ENCODE measurements at regions not wholly inside any gene's neighbourhood (a gene's known extent, or its start where the extent isn't known, plus 50 kb on each side); places are given as distances from the start of the nearest gene placed in this dataset.
"Not testable (repeated sequence)": the region's sequence is repeated elsewhere in the genome, so short reads cannot be mapped to it uniquely, and the experiment has no call there.

GRCh38 chr1:79775402-79775801 lies 768.9 kb upstream of the ADGRL4 start:
- no peak for DNase-seq

DNA sequence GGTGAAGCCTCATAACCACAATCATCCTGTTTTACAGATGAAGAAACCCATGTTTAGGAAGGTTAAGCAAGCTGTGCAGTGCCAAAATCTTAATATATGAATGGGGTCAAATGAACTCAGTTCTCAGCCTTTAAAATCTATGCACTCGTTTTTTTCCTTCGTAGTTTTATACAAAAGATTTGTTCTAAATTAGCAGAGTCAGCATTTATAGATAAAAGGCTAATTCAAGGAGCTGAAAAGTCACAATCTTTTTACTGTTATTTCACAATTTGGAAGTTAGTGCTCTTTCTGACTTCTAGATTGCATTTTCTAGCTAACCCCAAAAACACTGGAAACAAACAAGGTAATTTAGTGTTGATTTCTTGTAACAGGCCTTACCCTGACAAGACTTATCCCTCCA lies 766.9 kb upstream of the ADGRL4 start:
- no peak for DNase-seq

GRCh38 chr1:79762461-79762860 lies 755.9 kb upstream of the ADGRL4 start:
- DNase-seq, result no peak

DNA sequence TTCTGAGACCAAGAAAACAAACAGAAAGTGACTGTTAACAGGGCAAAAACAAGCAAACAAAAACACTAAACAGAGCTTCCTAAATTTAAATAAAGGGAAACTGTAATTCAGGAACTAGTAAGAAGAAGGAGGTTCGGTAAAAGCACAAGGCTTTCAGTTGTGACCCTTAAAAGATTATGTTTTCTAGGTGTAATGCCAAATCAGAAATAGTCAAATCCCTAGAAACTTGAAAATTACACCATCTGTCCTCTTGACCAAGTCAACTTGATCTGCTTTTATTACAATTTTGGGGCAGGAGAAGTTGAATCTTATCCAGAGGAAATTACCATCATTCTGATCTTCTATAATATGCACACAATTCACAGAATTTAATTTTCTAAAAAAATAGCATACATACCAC lies 754.0 kb upstream of the ADGRL4 start:
- DNase-seq, result no peak

DNA sequence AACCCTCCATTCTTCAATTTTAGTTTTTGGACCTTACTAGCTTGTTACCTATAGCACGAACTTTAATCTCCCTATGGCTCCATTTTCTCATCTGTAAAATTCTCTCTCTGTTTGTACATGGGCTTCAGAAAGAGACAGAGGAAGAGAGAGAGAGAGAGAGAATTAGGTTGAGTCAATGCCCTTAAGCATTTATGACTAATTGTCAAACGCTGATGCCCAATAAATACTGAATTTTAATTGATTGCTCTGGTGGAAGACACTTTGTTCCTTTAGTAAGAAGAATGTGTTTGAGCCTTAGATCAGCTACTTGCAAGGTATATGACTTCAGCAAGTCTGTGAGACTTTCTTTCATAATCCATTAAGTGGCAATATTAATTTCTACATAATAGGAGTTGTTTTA lies 743.1 kb upstream of the ADGRL4 start:
- DNase-seq, result no peak

DNA sequence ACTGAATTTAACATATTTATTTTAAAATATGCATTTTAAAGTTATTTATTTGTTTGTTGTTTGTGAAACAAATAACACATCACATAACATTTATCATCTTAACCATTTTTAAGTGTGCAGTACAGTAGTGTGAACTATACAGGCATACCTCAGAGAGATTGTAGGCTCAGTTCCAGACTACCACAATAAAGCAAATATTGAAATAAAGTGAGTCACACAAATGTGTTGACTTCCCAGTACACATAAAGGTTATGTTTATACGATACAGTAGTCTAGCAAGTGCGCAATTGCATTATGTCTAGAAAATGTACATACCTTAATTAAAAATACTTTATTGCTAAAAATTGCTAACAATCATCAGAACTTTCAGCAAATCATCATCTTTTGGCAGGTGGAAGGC lies 739.4 kb upstream of the ADGRL4 start:
- no peak for DNase-seq

- DNase-seq, result no peak
These were observed 738.2 kb upstream of the ADGRL4 start for GRCh38 chr1:79744746-79745145.

DNA sequence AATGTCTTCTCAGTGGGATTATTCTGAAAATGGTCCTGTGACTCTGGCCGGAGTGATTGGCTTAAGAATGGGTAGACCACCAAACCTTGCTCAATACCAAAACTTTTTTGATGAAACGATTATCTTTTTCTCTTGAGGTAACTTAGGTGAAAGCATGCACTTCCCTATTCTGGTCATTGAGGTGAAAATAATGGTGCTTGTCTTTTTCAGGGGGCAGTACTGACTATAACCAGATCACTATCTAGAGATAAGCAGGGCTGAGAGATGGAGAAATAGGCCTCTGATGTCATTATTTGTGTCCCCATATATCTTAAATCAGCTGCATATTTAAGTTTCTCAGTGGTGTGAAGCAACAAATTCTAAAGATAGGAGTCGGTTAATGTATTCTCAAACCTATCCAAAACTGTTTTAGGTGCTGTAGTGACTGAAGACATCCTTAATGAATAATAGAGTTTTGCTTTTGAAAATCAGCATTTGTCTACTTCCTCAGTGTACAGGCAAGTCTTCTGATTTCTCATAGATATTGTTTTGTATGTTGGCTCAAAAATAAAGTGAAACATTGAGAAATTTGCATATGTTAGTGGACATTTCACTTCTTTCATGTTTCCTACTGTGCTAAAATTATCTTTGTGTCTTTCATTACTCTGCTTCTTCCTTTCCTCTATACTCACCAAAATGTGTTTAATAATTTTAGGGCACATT lies 735.3 kb upstream of the ADGRL4 start:
- DNase-seq, result no peak

GRCh38 chr1:79738101-79738500 lies 731.6 kb upstream of the ADGRL4 start:
- no peak for DNase-seq

DNA sequence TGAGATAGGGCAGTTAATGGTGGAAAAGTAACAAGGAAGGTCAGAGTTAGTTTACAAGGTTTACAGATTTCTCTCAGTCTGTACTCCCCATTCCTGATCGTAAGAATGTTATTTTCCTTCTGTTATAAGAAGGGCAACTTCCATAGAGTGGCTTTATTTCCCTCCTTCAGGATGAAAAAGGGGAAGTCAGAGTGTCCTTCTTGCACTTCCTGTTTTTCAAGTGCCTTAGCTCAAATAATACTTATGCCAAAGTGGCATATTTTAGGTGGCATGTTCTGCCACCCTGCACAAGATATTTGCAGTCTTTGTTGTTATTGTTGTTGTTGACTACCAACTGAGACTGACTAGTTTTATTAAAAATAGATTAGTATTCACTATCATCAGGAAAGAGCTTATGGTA lies 730.7 kb upstream of the ADGRL4 start:
- no peak for DNase-seq

DNA sequence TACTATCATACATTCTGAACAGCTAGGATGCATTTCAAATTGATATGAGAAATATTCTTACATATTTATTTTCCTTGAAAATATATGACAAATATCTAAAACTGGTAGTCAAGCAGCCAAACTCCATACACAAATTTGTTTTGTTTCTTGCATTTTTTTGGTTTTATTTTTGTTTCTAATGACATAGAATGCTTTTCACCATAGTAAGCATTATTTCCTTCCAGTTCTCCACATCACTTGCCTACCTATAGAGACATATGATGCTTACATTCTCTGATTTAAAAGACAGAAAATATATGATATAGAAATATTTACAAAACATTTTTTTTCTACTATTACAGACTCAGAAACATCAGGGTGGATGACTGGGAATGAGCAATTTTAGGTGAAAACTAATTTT lies 726.4 kb upstream of the ADGRL4 start:
- DNase-seq, result no peak

GRCh38 chr1:79726911-79727310 lies 720.4 kb upstream of the ADGRL4 start:
- DNase-seq, result no peak

DNA sequence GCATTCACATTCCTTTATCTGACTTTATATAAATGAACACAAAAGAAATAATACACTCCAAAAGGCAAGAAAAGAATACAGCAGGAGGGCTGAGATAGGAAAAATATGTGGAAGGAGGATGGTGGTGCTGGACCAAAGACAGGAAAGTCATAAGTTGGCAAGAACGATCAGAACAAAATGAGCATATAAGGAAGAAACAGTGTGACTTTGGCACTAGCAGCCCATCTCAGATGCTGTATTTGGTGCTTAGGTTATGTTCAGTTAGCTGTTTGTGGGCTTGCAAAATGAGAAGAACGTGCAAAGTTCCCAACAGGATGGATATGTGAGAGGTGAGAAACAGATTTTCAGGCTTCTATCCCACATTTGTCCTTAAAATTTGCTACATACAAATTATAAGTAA lies 719.8 kb upstream of the ADGRL4 start:
- DNase-seq, result no peak

DNA sequence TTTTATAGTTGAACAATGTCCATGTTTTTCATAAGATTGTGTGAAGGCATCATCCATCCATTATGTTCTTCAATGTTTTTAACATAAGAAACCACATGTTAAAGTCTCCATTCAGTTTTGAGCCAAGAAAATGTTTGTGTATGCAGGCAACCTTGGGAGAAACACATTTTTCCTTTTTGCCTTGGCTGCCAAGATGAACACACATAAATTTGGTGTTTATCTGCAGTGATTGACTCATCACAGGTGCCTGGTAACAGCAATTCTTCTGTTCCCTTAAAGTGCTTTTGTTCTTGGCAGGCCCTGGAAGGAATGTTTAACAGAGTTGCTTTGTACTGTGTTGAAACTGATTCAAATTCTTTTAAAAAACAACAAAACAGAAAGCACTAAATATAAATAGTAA lies 709.9 kb upstream of the ADGRL4 start:
- no peak for DNase-seq

GRCh38 chr1:79714664-79715063 lies 708.1 kb upstream of the ADGRL4 start:
- no peak for DNase-seq

DNA sequence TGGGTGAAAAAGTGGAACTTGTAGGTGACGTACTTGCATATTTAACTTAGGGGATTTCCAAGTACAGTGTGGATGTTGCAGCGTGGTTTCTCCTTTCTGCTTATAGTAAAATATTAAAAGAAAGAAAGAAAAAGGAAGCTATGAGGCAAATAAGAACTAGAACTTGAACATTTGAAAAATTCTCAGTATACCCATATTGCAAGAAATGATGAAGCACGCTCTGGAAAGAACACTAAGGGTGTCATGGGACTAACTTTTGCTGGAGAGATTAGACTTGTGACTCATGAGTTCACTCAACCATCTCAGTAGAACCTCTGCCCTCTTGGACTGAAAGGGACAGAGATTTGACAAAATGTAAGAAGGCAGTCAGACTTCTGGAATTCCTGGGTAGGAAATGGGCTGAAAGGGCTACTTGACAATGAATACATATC lies 704.5 kb upstream of the ADGRL4 start:
- DNase-seq, result no peak

DNA sequence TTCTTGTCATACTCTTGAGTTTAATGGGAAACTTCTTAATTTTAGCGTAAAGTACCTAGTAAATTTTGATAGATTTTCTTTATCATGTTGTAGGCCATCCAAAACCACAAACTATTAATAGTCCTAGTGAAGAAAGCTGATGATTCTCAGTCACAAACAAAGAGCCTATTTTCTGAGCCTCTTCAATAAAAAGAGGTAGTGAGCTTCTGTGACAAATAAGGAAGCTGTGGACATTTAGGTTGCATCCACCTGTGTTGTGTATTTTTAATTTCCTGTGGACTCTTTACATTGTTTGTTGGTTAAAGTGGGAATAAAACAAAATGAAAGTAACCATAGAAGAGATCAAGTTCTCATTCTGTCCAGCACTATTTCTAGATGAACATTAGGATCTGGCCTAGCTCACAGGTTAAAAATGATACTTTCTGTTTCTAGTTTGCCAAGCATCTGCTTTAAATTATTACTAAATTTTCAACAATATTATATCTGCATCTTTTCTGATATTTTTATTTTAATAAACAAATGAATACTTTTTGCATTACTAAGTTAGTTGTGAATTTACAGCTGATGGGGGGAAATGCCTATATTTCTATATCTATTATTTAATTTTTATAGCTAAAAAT lies 702.2 kb upstream of the ADGRL4 start:
- DNase-seq, result no peak

DNA sequence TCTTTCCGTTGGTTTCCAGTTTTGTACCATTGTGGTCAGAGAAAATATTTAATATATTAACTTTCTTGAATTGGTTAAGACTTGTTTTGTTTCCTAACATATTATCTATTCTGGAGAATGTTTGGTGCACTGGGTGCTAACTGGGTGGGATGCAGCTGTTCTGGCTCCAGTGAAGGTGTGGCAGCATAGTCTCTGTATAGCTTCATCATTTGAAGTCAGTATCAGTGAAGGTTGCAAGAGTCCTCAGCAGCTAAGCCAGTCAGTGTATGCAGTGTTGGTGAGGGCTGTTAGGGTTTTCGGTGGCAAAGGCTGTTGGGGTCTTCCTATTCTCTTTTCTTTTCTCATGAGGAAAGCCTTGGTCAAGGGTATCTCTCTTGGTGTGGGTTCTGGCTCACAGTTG lies 698.7 kb upstream of the ADGRL4 start:
- DNase-seq, result no peak

DNA sequence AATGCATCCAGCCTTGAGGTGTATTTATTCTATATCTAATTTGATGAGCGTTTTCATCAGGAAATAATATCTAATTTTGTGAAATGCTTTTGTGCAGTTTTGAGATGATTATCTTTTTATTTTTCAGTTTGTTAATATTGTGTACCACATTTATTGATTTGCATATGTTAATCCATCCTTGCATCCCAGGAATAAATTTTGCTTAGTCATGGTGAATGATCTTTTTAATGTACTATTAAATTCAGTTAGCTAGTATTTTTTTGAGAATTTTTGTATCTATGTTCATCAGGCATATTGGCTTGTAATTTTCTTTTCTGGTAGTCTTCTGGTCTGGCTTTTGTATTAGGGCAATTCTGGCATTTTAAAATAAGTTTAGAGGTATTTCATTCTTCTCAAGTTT lies 697.5 kb upstream of the ADGRL4 start:
- no peak for DNase-seq

DNA sequence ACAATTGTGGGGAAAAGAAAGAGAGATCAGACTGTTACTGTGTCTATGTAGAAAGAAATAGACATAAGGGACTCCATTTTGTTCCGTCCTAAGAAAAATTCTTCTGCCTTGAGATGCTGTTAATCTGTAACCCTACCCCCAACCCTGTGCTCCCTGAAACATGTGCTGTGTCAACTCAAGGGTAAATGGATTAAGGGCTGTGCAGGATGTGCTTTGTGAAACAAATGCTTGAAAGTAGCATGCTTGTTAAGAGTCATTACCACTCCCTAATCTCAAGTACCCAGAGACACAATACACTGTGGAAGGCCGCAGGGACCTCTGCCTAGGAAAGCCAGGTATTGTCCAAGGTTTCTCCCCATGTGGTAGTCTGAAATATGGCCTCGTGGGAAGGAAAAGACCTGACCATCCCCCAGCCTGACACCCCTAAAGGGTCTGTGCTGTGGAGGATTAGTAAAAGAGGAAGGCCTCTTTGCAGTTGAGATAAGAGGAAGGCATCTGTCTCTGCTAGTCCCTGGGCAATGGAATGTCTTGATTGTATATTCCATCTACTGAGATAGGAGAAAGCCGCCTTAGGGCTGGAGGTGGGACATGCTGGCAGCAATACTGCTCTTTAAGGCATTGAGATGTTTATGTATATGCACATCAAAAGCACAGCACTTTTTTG lies 695.9 kb upstream of the ADGRL4 start:
- not testable (repeated sequence) for DNase-seq

DNA sequence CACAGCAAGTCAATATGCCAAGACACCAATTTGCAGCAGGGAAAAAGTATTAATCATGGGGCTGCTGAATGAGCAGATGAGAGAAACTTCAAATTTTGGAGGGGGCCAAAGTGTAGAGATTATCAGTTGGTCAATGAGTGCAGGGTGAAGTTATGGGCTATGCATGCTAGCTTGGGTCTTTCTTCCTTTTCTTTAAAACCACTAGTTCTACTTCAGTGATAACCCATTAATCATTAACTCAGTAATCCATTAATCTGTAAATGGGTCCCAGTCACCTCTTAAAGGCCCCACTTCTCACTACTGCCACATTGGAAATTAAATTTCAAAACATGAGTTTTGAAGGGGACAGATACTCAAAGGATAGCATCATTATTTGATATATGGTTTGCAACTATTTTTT lies 688.6 kb upstream of the ADGRL4 start:
- no peak for DNase-seq

- no peak for DNase-seq
These were observed 687.7 kb upstream of the ADGRL4 start for GRCh38 chr1:79694241-79694640.

DNA sequence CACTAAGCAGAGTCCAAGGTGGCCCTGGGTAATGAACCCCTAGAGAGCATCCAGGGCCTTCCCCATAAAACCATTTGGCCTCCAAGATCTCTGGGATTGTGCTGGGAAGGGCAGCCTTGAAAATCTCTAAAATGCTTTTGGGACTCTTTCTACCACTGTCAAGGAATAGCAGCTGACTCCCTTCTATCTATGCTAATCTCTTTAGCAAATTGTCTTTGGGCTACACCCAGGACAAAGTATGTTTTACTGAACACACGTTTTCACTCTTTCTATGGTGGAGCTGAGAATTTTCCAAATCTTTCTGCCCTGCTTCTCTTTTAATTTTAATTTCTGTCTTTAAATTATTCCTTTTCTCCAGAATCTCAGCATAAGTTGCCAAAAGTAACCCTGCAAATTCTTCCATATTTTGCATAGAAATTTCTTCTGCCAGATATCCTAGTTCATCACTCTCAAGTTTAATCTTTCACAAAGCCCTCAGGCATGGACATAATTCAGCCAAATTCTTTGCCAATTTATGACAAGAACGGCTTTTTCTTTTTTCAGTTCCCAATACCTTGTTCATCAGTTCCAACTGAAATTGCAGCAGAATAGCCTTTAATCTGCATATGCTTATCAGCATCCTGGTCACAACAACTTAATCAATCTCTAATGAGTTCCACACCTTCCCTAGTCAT lies 687.0 kb upstream of the ADGRL4 start:
- no peak for DNase-seq

DNA sequence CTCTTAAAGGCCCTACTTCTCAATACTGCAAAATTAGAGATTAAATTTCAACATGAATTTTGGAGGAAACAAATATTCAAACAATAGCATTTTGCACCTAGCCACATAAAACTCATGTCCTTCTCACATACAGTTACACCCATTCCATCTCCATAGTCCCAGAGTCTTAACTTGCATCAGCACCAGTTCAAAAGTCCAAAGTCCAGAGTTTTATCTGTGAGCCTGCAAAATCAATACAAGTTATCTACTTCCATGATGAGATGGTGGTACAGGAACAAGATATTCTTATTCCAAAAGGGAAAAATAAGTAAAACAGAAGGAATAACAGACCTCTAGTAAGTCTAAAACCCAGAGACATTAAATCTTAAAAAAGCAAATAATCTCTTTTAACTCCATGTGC lies 686.0 kb upstream of the ADGRL4 start:
- no peak for DNase-seq
